Activated T-helper 17 cell treated with anti-CD3 and anti-CD28 coated beads, Interleukin-2, amount 50 U/mL, for 72 hours (primary cell): ENCODE measurements at regions not wholly inside any gene's neighbourhood (a gene's known extent, or its start where the extent isn't known, plus 50 kb on each side); places are given as distances from the start of the nearest gene placed in this dataset.

Experiments
- ATAC-seq: fragments of 150-1000 bp; cut with Tn5 transposase; replicated peaks from 2 replicates; pipeline ENCODE4 v1.10.0; 2021; ENCODE audit warnings: mild to moderate bottlenecking, moderate library complexity
- H3K27ac Mint-ChIP-seq: one replicate; pipeline ENCODE4 v1.8.0; 2022; ENCODE audit warnings: mixed read lengths
- H3K27me3 Mint-ChIP-seq: one replicate; pipeline ENCODE4 v1.8.0; 2022; ENCODE audit warnings: mixed read lengths
- H3K36me3 Mint-ChIP-seq: one replicate; pipeline ENCODE4 v1.8.0; 2022; ENCODE audit warnings: low read depth, mild to moderate bottlenecking, mixed read lengths
- H3K4me1 Mint-ChIP-seq: one replicate; pipeline ENCODE4 v1.8.0; 2022; ENCODE audit warnings: mixed read lengths
- H3K4me3 Mint-ChIP-seq: one replicate; pipeline ENCODE4 v1.8.0; 2022; ENCODE audit warnings: mild to moderate bottlenecking, mixed read lengths
- H3K9me3 Mint-ChIP-seq: one replicate; pipeline ENCODE4 v1.8.0; 2022; ENCODE audit warnings: mixed read lengths

- Mint-ChIP-seq H3K27ac (no peak overlapping the region), H3K4me3 (no peak overlapping the region), H3K27me3 (no peaks in the 10 kb centered on the region), H3K9me3 (peaks cover 7% of the 10 kb centered on the region), H3K4me1 (no peaks in the 10 kb centered on the region), H3K36me3 (no peaks in the 10 kb centered on the region)
- ATAC-seq: no peak
Measured at GRCh38 chr7:10308276-10308675, 665.4 kb upstream of the PHF14 start.

- Mint-ChIP-seq H3K9me3 (peaks cover 3% of the 10 kb centered on the region), H3K27me3 (no peaks in the 10 kb centered on the region), H3K4me1 (no peaks in the 10 kb centered on the region), H3K27ac (no peak overlapping the region), H3K36me3 (no peaks in the 10 kb centered on the region), H3K4me3 (no peak overlapping the region)
- ATAC-seq: no peak
Measured at GRCh38 chr7:10312942-10313341, 660.7 kb upstream of the PHF14 start.

- no peak for ATAC-seq
Measured at GRCh38 chr7:10315881-10316280, 657.8 kb upstream of the PHF14 start.

GRCh38 chr7:10316488-10316887 is 657.2 kb upstream of the PHF14 start:
- Mint-ChIP-seq H3K9me3 (peaks cover 8% of the 10 kb centered on the region), H3K36me3 (no peaks in the 10 kb centered on the region), H3K27ac (no peak overlapping the region), H3K4me1 (no peaks in the 10 kb centered on the region), H3K27me3 (no peaks in the 10 kb centered on the region), H3K4me3 (no peak overlapping the region)
- ATAC-seq: no peak

More at GRCh38 chr7:10315881-10316280, 657.8 kb upstream of the PHF14 start:
- no peaks in the 10 kb centered on the region for H3K27me3 Mint-ChIP-seq
- H3K36me3 Mint-ChIP-seq: no peaks in the 10 kb centered on the region
- no peak overlapping the region for H3K4me3 Mint-ChIP-seq
- peaks cover 8% of the 10 kb centered on the region for H3K9me3 Mint-ChIP-seq
- H3K4me1 Mint-ChIP-seq: no peaks in the 10 kb centered on the region
- H3K27ac Mint-ChIP-seq: no peak overlapping the region

GRCh38 chr7:10325395-10325794 is 648.3 kb upstream of the PHF14 start:
- no peaks in the 10 kb centered on the region for H3K4me1 Mint-ChIP-seq
- no peak overlapping the region for H3K27ac Mint-ChIP-seq
- ATAC-seq: no peak
- H3K4me3 Mint-ChIP-seq: no peak overlapping the region
- H3K9me3 Mint-ChIP-seq: peaks cover 11% of the 10 kb centered on the region
- no peaks in the 10 kb centered on the region for H3K36me3 Mint-ChIP-seq
- no peaks in the 10 kb centered on the region for H3K27me3 Mint-ChIP-seq

DNA sequence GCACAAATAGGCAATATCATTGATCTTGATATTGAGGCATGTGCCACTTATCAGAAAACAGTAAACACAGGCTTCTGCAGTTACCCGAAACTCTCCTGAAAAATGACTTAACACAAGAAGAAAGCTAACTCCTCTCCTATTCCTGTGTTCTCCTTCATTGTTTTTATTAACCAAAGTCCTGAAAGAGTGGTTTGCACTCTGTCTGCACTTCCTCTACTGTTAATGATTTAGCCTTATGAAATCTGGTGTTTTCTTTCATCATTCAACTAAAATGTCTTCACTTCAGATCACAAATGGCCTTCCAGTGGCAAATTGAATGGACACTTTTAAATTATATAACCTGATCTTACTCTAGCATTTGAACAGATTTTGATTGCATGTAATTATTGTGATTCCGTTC is 630.6 kb upstream of the PHF14 start:
- Mint-ChIP-seq H3K9me3 (no peaks in the 10 kb centered on the region), H3K4me1 (no peaks in the 10 kb centered on the region), H3K27me3 (no peaks in the 10 kb centered on the region), H3K4me3 (no peak overlapping the region), H3K27ac (no peak overlapping the region), H3K36me3 (no peaks in the 10 kb centered on the region)
- ATAC-seq: no peak

DNA sequence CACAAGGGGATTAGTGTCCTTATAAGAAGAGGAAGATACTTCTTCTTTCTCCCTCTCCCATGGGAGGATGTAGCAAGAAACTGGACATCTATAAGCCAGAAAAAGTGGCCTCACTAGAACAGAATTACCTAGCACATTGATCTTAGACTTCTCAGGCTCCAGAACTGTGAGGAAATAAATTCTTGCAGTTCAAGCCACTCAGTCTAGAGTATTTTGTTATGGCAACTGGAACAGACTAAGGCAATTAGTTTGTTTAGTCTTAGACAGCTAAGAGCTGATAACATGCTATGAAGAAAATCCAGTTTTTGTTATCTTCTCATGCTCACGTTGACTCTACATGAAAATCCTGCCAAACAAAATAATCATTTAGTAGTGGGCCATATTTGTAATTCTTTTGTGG is 627.6 kb upstream of the PHF14 start:
- Mint-ChIP-seq H3K27ac (no peak overlapping the region), H3K4me1 (no peaks in the 10 kb centered on the region), H3K4me3 (no peak overlapping the region), H3K36me3 (no peaks in the 10 kb centered on the region), H3K27me3 (no peaks in the 10 kb centered on the region), H3K9me3 (no peaks in the 10 kb centered on the region)
- no peak for ATAC-seq

GRCh38 chr7:10355816-10356215 is 617.9 kb upstream of the PHF14 start:
- Mint-ChIP-seq H3K9me3 (peaks cover 16% of the 10 kb centered on the region), H3K27ac (no peak overlapping the region), H3K4me1 (no peaks in the 10 kb centered on the region), H3K36me3 (no peaks in the 10 kb centered on the region), H3K27me3 (no peaks in the 10 kb centered on the region), H3K4me3 (no peak overlapping the region)
- ATAC-seq: no peak

DNA sequence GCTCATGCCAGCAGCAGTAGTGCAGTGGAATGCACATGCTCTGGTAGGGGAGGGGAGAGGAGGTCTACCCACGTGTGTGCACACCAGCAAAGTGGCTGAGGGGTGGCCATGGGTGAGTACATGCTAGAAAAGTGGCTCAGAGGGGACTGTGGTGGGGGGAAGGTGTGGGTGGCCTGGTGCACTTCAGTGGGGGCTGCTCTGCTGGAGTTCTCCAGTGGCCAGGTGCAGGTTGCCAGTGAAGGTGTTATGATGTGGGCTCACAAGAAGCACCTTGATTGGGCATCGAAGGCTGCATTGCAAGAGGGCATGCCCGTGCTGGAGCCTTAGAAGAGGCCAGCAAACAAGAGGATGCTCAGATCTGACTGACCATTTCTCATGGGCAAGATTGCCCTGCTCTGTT is 613.6 kb upstream of the PHF14 start:
- no peaks in the 10 kb centered on the region for H3K27me3 Mint-ChIP-seq
- peaks cover 12% of the 10 kb centered on the region for H3K9me3 Mint-ChIP-seq
- H3K36me3 Mint-ChIP-seq: no peaks in the 10 kb centered on the region
- H3K27ac Mint-ChIP-seq: no peak overlapping the region
- H3K4me3 Mint-ChIP-seq: no peak overlapping the region
- ATAC-seq: no peak
- H3K4me1 Mint-ChIP-seq: no peaks in the 10 kb centered on the region

DNA sequence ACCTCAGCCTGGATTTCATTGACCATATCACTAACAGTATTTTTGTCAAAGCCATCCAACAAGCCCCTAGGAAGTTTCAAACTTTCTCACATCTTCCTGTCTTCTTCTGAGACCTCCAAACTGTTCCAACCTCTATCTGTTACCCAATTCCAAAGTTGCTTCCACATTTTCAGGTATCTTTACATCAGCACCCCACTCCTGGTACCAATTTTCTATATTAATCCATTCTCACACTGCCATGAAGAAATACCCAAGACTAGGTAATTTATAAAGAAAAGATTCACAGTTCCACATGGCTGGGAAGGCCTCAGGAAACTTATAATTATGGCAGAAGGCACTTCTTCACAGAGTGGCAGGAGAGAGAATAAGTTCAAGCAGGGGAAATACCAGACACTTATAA is 571.9 kb upstream of the PHF14 start:
- no peak for ATAC-seq
- Mint-ChIP-seq H3K27me3 (no peaks in the 10 kb centered on the region), H3K9me3 (peaks cover 12% of the 10 kb centered on the region), H3K36me3 (no peaks in the 10 kb centered on the region), H3K27ac (no peak overlapping the region), H3K4me3 (no peak overlapping the region), H3K4me1 (no peaks in the 10 kb centered on the region)

DNA sequence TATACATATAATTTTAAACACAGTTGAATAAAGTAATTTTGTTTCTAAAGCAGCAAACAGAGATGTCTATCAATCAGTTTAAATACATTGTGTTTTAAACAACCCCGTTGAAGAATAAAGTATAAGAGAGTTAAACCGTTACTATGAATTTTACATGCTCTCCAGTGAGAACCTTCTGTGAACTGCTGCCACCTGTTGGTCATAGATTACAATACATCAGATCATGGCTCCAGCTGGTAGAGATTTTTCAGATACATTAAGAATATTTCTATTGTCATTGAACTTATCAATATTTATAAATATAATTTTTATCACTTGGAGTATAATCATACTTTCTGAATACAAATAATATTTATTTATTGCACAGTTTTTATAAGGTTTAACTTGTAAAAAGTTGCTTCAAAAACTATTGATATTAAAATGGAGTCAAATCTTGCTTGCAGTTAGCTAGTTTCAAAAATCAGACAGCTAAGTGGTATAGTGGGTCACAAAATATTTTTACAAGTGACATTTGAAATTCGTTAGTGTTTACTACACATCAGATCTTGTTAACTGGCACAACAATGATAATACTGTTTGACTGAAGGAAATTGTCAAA is 561.2 kb upstream of the PHF14 start:
- Mint-ChIP-seq H3K27me3 (no peaks in the 10 kb centered on the region), H3K9me3 (no peaks in the 10 kb centered on the region), H3K36me3 (no peaks in the 10 kb centered on the region), H3K4me1 (no peaks in the 10 kb centered on the region), H3K27ac (no peak overlapping the region), H3K4me3 (no peak overlapping the region)
- no peak for ATAC-seq

DNA sequence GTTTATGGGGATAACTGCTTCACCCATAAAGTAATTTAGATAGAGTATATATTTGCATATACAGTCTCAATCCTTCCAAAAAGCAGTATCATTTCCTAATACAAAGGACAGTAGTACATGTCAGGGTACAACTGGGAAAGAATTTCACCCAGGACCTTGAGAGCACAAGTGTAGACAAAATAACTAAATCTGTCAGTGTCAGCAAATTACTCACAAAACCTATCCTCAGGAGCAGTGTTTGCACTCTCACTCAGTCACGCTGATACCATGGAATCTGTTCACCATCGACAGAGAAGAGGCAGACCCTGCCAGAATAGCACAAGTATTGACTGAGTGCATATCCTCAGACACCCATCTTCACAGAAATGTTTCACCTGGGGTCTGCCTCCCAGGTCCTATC is 554.7 kb upstream of the PHF14 start:
- no peaks in the 10 kb centered on the region for H3K4me1 Mint-ChIP-seq
- no peaks in the 10 kb centered on the region for H3K9me3 Mint-ChIP-seq
- no peaks in the 10 kb centered on the region for H3K36me3 Mint-ChIP-seq
- H3K27me3 Mint-ChIP-seq: no peaks in the 10 kb centered on the region
- no peak overlapping the region for H3K4me3 Mint-ChIP-seq
- no peak overlapping the region for H3K27ac Mint-ChIP-seq
- ATAC-seq: no peak

DNA sequence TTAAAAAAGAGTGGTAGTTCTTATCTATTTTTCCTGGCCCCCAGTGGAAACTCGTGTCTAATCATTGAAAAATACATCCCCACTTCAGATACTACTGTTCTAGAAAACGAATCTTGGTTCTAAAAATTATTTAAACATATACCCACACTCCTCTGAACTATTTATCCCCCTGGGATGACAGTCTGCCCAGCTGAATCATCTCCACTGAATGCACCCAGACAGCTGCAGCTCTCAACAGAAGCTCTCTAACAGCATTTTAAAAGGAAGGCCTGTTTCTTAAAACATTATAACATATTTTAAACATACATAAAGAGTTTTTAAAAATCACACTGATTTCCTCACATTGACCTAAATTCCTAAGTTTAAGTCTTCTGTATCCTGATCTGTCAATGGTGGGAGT is 544.6 kb upstream of the PHF14 start:
- no peaks in the 10 kb centered on the region for H3K27me3 Mint-ChIP-seq
- H3K4me1 Mint-ChIP-seq: no peaks in the 10 kb centered on the region
- peaks cover 4% of the 10 kb centered on the region for H3K9me3 Mint-ChIP-seq

GRCh38 chr7:10429511-10429910 is 544.2 kb upstream of the PHF14 start:
- peaks cover 4% of the 10 kb centered on the region for H3K9me3 Mint-ChIP-seq
- H3K4me1 Mint-ChIP-seq: no peaks in the 10 kb centered on the region
- ATAC-seq: no peak
- H3K4me3 Mint-ChIP-seq: no peak overlapping the region
- no peak overlapping the region for H3K27ac Mint-ChIP-seq
- no peaks in the 10 kb centered on the region for H3K27me3 Mint-ChIP-seq
- H3K36me3 Mint-ChIP-seq: no peaks in the 10 kb centered on the region

More for the DNA sequence above, 544.6 kb upstream of the PHF14 start:
- no peak for ATAC-seq
- H3K36me3 Mint-ChIP-seq: no peaks in the 10 kb centered on the region
- no peak overlapping the region for H3K27ac Mint-ChIP-seq
- H3K4me3 Mint-ChIP-seq: no peak overlapping the region

DNA sequence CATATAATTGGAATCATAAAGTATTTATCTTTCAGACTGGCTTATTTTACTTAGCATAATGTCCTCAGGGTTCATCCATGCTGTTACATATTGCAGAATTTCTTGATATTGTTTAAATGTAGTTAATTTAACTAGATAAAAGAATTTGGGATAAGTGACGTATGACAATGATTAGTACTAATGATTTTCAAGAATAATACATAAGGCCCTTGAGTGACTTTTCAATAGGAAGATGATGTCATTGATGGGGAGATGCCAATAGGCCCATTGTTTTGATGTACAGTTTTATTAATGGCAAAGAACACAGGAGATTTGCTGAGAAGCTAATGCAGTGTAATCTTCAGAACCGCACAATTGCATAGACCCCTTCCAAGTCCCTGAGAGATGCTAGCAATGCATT is 537.4 kb upstream of the PHF14 start:
- Mint-ChIP-seq H3K36me3 (no peaks in the 10 kb centered on the region), H3K4me1 (no peaks in the 10 kb centered on the region), H3K27me3 (no peaks in the 10 kb centered on the region), H3K27ac (no peak overlapping the region), H3K4me3 (no peak overlapping the region), H3K9me3 (peaks cover 3% of the 10 kb centered on the region)
- no peak for ATAC-seq

DNA sequence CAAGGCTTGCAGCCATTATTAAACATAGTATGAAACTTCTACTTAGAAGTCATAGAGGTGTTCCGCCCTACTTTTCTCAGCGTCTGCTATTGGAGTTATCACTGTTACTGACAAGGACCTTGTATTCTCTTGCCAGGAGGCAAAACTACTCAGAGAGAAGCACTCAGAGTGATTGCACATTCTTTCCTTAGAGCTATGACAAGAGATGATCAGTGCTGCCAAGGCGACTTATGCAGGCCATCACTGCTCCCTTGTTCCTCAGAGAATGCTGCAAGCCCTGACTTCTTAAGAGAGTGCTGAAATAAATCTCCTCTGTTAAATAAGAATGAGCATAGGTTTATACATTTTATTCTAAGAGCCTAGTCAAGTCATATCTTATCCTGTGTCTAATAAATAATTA is 534.6 kb upstream of the PHF14 start:
- H3K27ac Mint-ChIP-seq: no peak overlapping the region
- H3K27me3 Mint-ChIP-seq: no peaks in the 10 kb centered on the region
- no peak overlapping the region for H3K4me3 Mint-ChIP-seq
- H3K9me3 Mint-ChIP-seq: peaks cover 8% of the 10 kb centered on the region
- H3K36me3 Mint-ChIP-seq: no peaks in the 10 kb centered on the region
- H3K4me1 Mint-ChIP-seq: no peaks in the 10 kb centered on the region
- no peak for ATAC-seq
